Common myeloid progenitor, CD34-positive (primary cell): ENCODE measurements at regions not wholly inside any gene's neighbourhood (a gene's known extent, or its start where the extent isn't known, plus 50 kb on each side); places are given as distances from the start of the nearest gene placed in this dataset.

ENCODE experiments used
- CTCF ChIA-PET: fragments of 350-600 bp; sonication (Branson Sonifier 250); formaldehyde crosslinking; loops from one replicate; lab custom pipeline; 2021; ENCODE audit warnings: antibody characterized with exemption; lab: Charles Lee
- POLR2A ChIA-PET: fragments of 350-600 bp; sonication (Branson Sonifier 250); formaldehyde crosslinking; loops from one replicate; lab custom pipeline; 2021; ENCODE audit warnings: antibody characterized with exemption; lab: Charles Lee
- DNase-seq, 3 donors: peaks; one replicate each; pipeline versions ENCODE4 v3.0.0 to v3.0.0-alpha.2; 2013
- H3K27ac ChIP-seq, 2 experiments: 1 replicate in 1 of 2; 2 replicates in 1 of 2; pipeline ENCODE4 v1.7.0; 2013; ENCODE audit warnings: inconsistent platforms in 2 of 2, low read length in 2 of 2, mild to moderate bottlenecking in 2 of 2, low read depth in 1 of 2, moderate library complexity in 1 of 2; ENCODE audit not compliant: severe bottlenecking in 2 of 2, insufficient read depth in 1 of 2, poor library complexity in 1 of 2
- H3K27me3 ChIP-seq, 5 experiments: replicated peaks in 2 of 5; 1 replicate in 3 of 5; 2 replicates in 2 of 5; pipeline versions ENCODE4 v1.6.1 to v1.7.0; 2013; ENCODE audit warnings: low read length in 4 of 5, mild to moderate bottlenecking in 2 of 5, moderate library complexity in 2 of 5, inconsistent platforms in 1 of 5; ENCODE audit not compliant: insufficient read depth in 5 of 5, control insufficient read depth in 4 of 5
- H3K36me3 ChIP-seq, 4 experiments: 1 replicate in 2 of 4; 2 replicates in 2 of 4; pipeline versions ENCODE4 v1.6.1 to v1.7.0; 2013; ENCODE audit warnings: low read length in 3 of 4, control low read depth in 1 of 4, mild to moderate bottlenecking in 1 of 4; ENCODE audit not compliant: control insufficient read depth in 4 of 4, insufficient read depth in 4 of 4
- H3K4me1 ChIP-seq, 4 experiments: 1 replicate in 3 of 4; 2 replicates in 1 of 4; pipeline versions ENCODE4 v1.6.1 to v1.7.1; 2013; ENCODE audit warnings: low read length in 3 of 4, mild to moderate bottlenecking in 3 of 4, control low read depth in 1 of 4, inconsistent platforms in 1 of 4, moderate library complexity in 1 of 4; ENCODE audit not compliant: control insufficient read depth in 4 of 4, insufficient read depth in 4 of 4; ENCODE audit errors: control extremely low read depth in 1 of 4
- H3K4me3 ChIP-seq, 7 experiments: 1 replicate in 4 of 7; 2 replicates in 3 of 7; pipeline versions ENCODE4 v1.5.1 to v1.7.0; 2013; ENCODE audit warnings: mild to moderate bottlenecking in 7 of 7, low read length in 6 of 7, moderate library complexity in 6 of 7, inconsistent platforms in 2 of 7, low read depth in 2 of 7, control low read depth in 1 of 7; ENCODE audit not compliant: insufficient read depth in 4 of 7, control insufficient read depth in 1 of 7; ENCODE audit errors: extremely low read depth in 1 of 7
- H3K9me3 ChIP-seq, 5 experiments: 1 replicate in 4 of 5; 2 replicates in 1 of 5; pipeline versions ENCODE4 v1.6.1 to v1.7.1; 2013; ENCODE audit warnings: low read length in 4 of 5, mild to moderate bottlenecking in 2 of 5, inconsistent platforms in 1 of 5, low read depth in 1 of 5, moderate library complexity in 1 of 5; ENCODE audit not compliant: control insufficient read depth in 4 of 5, insufficient read depth in 2 of 5; ENCODE audit errors: control extremely low read depth in 1 of 5
- WGBS: methylation state at CpG from one replicate; pipeline ENCODE4 v1.1.5; 2013; ENCODE audit not compliant: insufficient coverage; 5-methylcytosine and 5-hydroxymethylcytosine counted together

DNA sequence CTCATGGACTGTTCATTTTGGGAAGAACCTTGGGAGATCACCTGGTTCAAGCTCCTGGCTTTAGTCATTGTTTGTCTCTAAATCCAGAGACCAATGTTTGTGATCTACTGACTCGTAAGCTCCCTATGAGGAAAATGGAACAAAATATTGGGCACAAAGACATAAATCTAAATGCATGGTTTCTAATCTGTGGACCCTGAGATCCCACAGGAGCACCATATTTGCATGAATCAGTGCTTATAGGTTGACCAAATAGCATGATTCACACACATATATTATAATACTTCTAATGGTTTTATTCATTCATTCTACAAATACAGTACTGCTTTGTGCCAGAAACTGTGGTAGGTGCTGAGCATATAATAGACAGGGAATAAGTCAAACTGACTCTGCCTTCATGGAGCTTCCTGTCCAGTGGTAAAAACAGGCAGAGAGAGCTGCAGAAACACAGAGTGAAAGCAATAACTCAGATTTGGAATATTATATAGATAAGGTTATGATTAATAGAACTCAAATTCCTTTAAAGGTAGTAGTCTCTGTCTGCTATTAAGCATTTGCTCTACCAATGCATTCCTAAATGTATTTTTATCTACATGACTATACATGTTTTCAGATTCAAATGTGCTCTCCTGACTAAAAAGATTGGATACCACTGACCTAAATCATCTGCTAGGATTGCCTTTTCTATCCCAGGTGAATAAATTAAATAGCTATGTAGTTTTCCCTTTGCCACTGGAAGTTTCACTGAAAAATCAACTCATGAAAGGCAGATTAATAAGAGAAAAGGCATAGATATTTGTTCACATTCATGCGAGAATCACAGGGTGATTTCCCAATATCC is 198.6 kb upstream of the CAMK1G start:
- H3K36me3 ChIP-seq, result no peaks in the 10 kb centered on the region
- H3K9me3 ChIP-seq, result no peaks in the 10 kb centered on the region
- WGBS, result 80% methylated on average over 1 of the region's 2 CpGs

DNA sequence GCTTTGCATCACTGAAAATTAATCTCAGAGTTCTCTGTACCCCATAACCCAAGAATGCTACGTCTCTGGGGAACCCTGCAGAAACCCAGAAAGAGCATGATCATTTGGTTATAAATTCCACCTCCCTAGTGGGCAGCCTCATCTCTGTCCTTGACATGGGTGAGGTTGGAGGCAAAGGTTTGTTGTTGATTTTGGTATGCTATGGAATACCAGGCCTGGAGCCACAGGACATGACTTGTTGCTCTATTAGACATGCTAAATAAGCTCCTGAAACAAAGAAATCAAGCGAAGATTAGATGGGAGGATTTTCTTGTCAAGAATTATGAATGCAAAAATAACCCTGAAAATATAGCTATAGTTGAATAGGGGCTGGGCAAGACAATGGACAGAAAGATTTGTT is 197.4 kb upstream of the CAMK1G start:
- POLR2A ChIA-PET, result no interaction called here
- CTCF ChIA-PET, result interaction anchor here (1.5 kb wide), 1 partner anchor 25 kb away, joined by 3 read pairs; no protein-coding TSS in a partner anchor
- H3K36me3 ChIP-seq, result no peaks in the 10 kb centered on the region
- H3K4me3 ChIP-seq, result no peak overlapping the region
- no CpG with 5 or more reads among the region's 2 CpGs for WGBS
- H3K27ac ChIP-seq, result no peak overlapping the region
- H3K4me1 ChIP-seq, result peaks cover 0 to 14% (median 7%) of the 10 kb centered on the region in 4 experiments
- no peaks in the 10 kb centered on the region for H3K27me3 ChIP-seq
- DNase-seq, result no peak
- no peaks in the 10 kb centered on the region for H3K9me3 ChIP-seq

More for the DNA sequence above, 198.6 kb upstream of the CAMK1G start:
- ChIA-PET POLR2A (no interaction called here), CTCF (interaction anchor here (1.1 to 2.0 kb wide), 5 partner anchors 12 to 182 kb away, joined by 3 to 9 read pairs (median 3); no protein-coding TSS in a partner anchor)
- no peak for DNase-seq
- no peak overlapping the region for H3K4me3 ChIP-seq
- no peak overlapping the region for H3K27ac ChIP-seq
- H3K27me3 ChIP-seq, result no peaks in the 10 kb centered on the region
- H3K4me1 ChIP-seq, result peaks cover 0 to 14% (median 7%) of the 10 kb centered on the region in 4 experiments

- H3K27ac ChIP-seq, result no peak overlapping the region
- ChIA-PET CTCF (interaction anchor here (1.0 kb wide), 2 partner anchors 9 to 11 kb away, joined by 3 read pairs; no protein-coding TSS in a partner anchor), POLR2A (interaction anchor here (0.7 kb wide), 1 partner anchor 13 kb away, joined by 3 read pairs; no protein-coding TSS in a partner anchor)
- no peaks in the 10 kb centered on the region for H3K36me3 ChIP-seq
- peaks cover 0 to 6% (median 5%) of the 10 kb centered on the region in 4 experiments for H3K4me1 ChIP-seq
- no peak for DNase-seq
- no peaks in the 10 kb centered on the region for H3K9me3 ChIP-seq
- WGBS, result 100% methylated on average over 4 of the region's 5 CpGs
- no peak overlapping the region for H3K4me3 ChIP-seq
- H3K27me3 ChIP-seq, result no peaks in the 10 kb centered on the region
Measured at GRCh38 chr1:209387271-209387968, 196.1 kb upstream of the CAMK1G start.

GRCh38 chr1:209387969-209388329 is 195.6 kb upstream of the CAMK1G start:
- no CpG with 5 or more reads among the region's 2 CpGs for whole genome bisulfite sequencing
- ChIA-PET POLR2A (no interaction called here), CTCF (interaction anchor here (0.8 to 1.0 kb wide), 4 partner anchors 9 to 15 kb away, joined by 3 to 4 read pairs (median 4); no protein-coding TSS in a partner anchor)
- no peak for DNase-seq
- Histone ChIP-seq H3K36me3 (no peaks in the 10 kb centered on the region), H3K27me3 (no peaks in the 10 kb centered on the region), H3K4me3 (no peak overlapping the region), H3K27ac (no peak overlapping the region), H3K4me1 (peaks cover 0 to 2% (median under 1%) of the 10 kb centered on the region in 4 experiments), H3K9me3 (no peaks in the 10 kb centered on the region)

DNA sequence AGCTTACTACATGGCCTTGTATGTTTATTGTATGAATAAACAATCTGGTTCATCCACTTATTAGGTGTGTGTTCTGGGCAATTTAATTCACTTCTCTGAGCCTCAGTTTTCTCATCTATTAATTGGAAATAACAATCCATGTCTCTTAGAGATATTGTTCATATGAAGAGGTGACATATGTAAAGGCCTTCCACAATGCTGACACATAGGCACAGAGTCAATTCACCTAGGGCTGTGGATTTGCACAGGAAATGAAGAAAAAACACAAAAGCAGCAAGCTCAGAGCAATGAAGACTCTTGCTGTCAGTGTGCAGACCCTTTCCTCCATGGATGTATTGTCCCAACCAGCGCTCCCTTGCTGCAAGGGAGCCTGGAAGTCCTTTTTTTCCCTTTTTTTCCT is 195.2 kb upstream of the CAMK1G start:
- Histone ChIP-seq H3K36me3 (no peaks in the 10 kb centered on the region), H3K4me1 (peaks cover 0 to 2% (median 0%) of the 10 kb centered on the region in 4 experiments), H3K27me3 (no peaks in the 10 kb centered on the region), H3K4me3 (no peak overlapping the region), H3K27ac (no peak overlapping the region), H3K9me3 (no peaks in the 10 kb centered on the region)
- no peak for DNase-seq
- ChIA-PET POLR2A (no interaction called here), CTCF (interaction anchor here (0.5 to 1.0 kb wide), 5 partner anchors 8 to 1303 kb away, joined by 3 to 4 read pairs (median 3); no protein-coding TSS in a partner anchor)
- 100% methylated on average over 1 of the region's 1 CpG for WGBS

GRCh38 chr1:209389258-209389657 is 194.3 kb upstream of the CAMK1G start:
- Histone ChIP-seq H3K4me1 (peaks cover 0 to 2% (median 0%) of the 10 kb centered on the region in 4 experiments), H3K27ac (no peak overlapping the region), H3K4me3 (no peak overlapping the region), H3K27me3 (no peaks in the 10 kb centered on the region), H3K36me3 (no peaks in the 10 kb centered on the region), H3K9me3 (no peaks in the 10 kb centered on the region)
- POLR2A ChIA-PET, result no interaction called here
- peak in 1 of 3 donors; percentile 43 for DNase-seq
- 100% methylated on average over 1 of the region's 1 CpG for WGBS
- CTCF ChIA-PET, result no interaction called here
